Chondrocyte (in vitro differentiated cells): ENCODE measurements at regions not wholly inside any gene's neighbourhood (a gene's known extent, or its start where the extent isn't known, plus 50 kb on each side); places are given as distances from the start of the nearest gene placed in this dataset.

ENCODE experiments used
- DNase-seq: peaks from one replicate; pipeline ENCODE4 v3.0.0; 2021; ENCODE audit warnings: mixed read lengths, low spot score
- H3K27ac Mint-ChIP-seq: one replicate; pipeline ENCODE4 v1.8.0; 2021; ENCODE audit warnings: mild to moderate bottlenecking, moderate library complexity, mixed read lengths; ENCODE audit not compliant: unreplicated experiment
- H3K27me3 Mint-ChIP-seq: 2 replicates; pipeline ENCODE4 v1.8.0; 2021; ENCODE audit warnings: low read depth, mixed read lengths
- H3K36me3 Mint-ChIP-seq: 2 replicates; pipeline ENCODE4 v1.8.0; 2021; ENCODE audit warnings: low read depth, mixed read lengths
- H3K4me1 Mint-ChIP-seq: 2 replicates; pipeline ENCODE4 v1.8.0; 2021; ENCODE audit warnings: low read depth, mild to moderate bottlenecking, mixed read lengths
- H3K4me3 Mint-ChIP-seq: one replicate; pipeline ENCODE4 v1.8.0; 2021; ENCODE audit warnings: mild to moderate bottlenecking, moderate library complexity, mixed read lengths; ENCODE audit not compliant: unreplicated experiment
- H3K9me3 Mint-ChIP-seq: 2 replicates; pipeline ENCODE4 v1.8.0; 2021; ENCODE audit warnings: low read depth, mixed read lengths
- CTCF ChIP-seq: fragments of 200-600 bp; sonication (generic); IDR thresholded peaks from 2 replicates; pipeline ENCODE4 v1.5.0; 2021; ENCODE audit warnings: antibody characterized with exemption, mild to moderate bottlenecking, moderate library complexity

GRCh38 chr6:188821-189655 is 103.2 kb upstream of the DUSP22 start:
- Mint-ChIP-seq H3K36me3 (no peaks in the 10 kb centered on the region), H3K4me1 (no peaks in the 10 kb centered on the region), H3K4me3 (no peak overlapping the region), H3K27me3 (peaks cover 6% of the 10 kb centered on the region), H3K9me3 (no peaks in the 10 kb centered on the region), H3K27ac (no peak overlapping the region)
- peak; percentile 91 for TF ChIP-seq CTCF
- DNase-seq, result no peak

- no peak overlapping the region for H3K4me3 Mint-ChIP-seq
- no peak for TF ChIP-seq CTCF
- peaks cover 4% of the 10 kb centered on the region for H3K27me3 Mint-ChIP-seq
- no peak for DNase-seq
- no peaks in the 10 kb centered on the region for H3K4me1 Mint-ChIP-seq
- no peaks in the 10 kb centered on the region for H3K9me3 Mint-ChIP-seq
- no peaks in the 10 kb centered on the region for H3K36me3 Mint-ChIP-seq
- H3K27ac Mint-ChIP-seq, result no peak overlapping the region
Measured at GRCh38 chr6:189676-190075, 102.6 kb upstream of the DUSP22 start.

DNA sequence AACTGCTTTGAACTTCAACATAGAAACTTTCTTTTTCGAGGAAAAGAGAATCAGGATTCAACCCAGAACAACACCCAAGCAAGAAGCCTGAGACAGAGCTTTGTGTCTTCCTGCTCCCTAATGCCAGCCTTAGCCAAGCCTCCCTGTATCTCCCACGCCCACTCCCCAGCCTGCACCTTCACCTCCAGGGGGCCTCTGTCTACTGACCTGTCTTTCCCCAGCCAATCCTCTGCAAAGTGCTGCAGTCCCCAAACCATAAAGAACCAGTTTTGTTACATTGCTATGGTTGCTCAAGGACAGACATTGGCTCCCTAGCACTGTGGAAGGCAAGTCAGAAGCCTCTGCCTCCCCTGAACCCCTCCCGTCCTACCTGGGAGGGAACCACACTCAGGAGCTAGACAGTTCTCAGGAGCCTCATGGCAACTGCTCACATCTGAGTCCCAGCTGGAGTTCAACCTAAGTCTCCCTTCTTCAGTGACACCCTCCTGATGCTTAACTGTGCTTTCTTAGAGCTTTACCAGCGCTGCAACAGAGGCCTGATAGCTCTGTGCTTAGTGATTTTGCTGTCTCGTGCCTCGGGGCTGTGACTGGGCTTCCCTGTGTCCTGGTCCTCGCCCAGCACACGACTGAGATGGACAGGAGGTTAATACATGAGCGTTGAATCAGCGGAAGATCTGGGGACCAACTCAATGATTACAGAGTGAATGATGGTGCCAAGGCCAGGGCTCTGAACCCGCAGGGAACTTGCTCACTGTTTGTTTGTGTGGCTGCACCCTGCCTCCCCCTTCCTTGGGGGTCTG is 101.5 kb upstream of the DUSP22 start:
- Mint-ChIP-seq H3K4me3 (no peak overlapping the region), H3K9me3 (no peaks in the 10 kb centered on the region), H3K27ac (no peak overlapping the region), H3K4me1 (no peaks in the 10 kb centered on the region), H3K27me3 (peaks cover 6% of the 10 kb centered on the region), H3K36me3 (no peaks in the 10 kb centered on the region)
- DNase-seq, result no peak
- TF ChIP-seq CTCF, result no peak

GRCh38 chr6:191487-192312 is 100.6 kb upstream of the DUSP22 start:
- H3K9me3 Mint-ChIP-seq, result no peaks in the 10 kb centered on the region
- H3K36me3 Mint-ChIP-seq, result no peaks in the 10 kb centered on the region
- no peak for TF ChIP-seq CTCF
- H3K27me3 Mint-ChIP-seq, result peaks cover 5% of the 10 kb centered on the region
- DNase-seq, result no peak
- H3K27ac Mint-ChIP-seq, result no peak overlapping the region
- no peaks in the 10 kb centered on the region for H3K4me1 Mint-ChIP-seq
- H3K4me3 Mint-ChIP-seq, result no peak overlapping the region

DNA sequence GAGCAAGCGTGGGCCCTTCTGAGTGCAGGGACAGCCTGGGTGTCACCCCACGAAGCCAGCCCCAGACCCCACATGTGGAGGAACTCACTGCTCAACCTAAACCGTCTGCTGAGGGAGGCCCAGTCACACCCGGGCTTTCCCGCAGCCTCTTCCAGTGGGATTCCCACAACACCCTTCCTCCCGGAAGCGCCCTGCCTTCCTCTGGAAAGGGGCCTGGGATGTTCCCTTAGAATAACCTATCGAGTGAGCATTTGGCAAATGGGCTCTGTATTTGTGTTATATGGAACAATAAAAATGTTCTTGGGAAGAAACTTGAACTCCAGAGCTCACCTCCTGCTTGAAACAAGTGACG is 100.0 kb upstream of the DUSP22 start:
- H3K27me3 Mint-ChIP-seq, result peaks cover 5% of the 10 kb centered on the region
- H3K36me3 Mint-ChIP-seq, result no peaks in the 10 kb centered on the region
- TF ChIP-seq CTCF, result no peak
- no peak overlapping the region for H3K27ac Mint-ChIP-seq
- DNase-seq, result no peak
- no peaks in the 10 kb centered on the region for H3K9me3 Mint-ChIP-seq
- H3K4me1 Mint-ChIP-seq, result no peaks in the 10 kb centered on the region
- H3K4me3 Mint-ChIP-seq, result no peak overlapping the region
